ENCODE measurements at regions not wholly inside any gene's neighbourhood (a gene's known extent, or its start where the extent isn't known, plus 50 kb on each side); places are given as distances from the start of the nearest gene placed in this dataset.
A peak's percentile ranks its signal among the peaks of the same experiment; 100 is the strongest.

GRCh38 chr10:29714096-29714874 is 79.5 kb upstream of the SVIL start:
- intact Hi-C loops (cut with micrococcal nuclease) (no loop called here), in situ Hi-C loops (cut with MboI) (no loop called here)
- ATAC-seq (no peak), FAIRE-seq (no peak), DNase-seq (ENCODE audit: extremely low read depth in 1 of 4, low spot score in 3 of 4) (no peak)
- TF ChIP-seq CBFA2T2 (conservative IDR thresholded peaks at IDR 0.05) = peak; percentile 17; the same call in 1 of the 2 replicates
- TF ChIP-seq GABPA (tag; conservative IDR thresholded peaks at IDR 0.05; ENCODE audit: low read depth) = no peak
- no peak for TF ChIP-seq ZNF224 (CRISPR knock-in tag; IDR thresholded peaks at IDR 0.05)
- peak; percentile 11; the same call in 1 of the 2 replicates for TF ChIP-seq JUND (IDR thresholded peaks at IDR 0.05; ENCODE audit: borderline replicate concordance, low read depth, low read length)
- TF ChIP-seq JUND (tag; IDR thresholded peaks at IDR 0.05; ENCODE audit: borderline replicate concordance, low read depth, low read length) = no peak
- TF ChIP-seq CBFA2T3 (IDR thresholded peaks at IDR 0.05) = peak; percentile 35
- TF ChIP-seq FOSL1 (tag; conservative IDR thresholded peaks at IDR 0.05) = peak; percentile 85
- peak; percentile 33; the same call in 1 of the 2 replicates for TF ChIP-seq ATF3 (IDR thresholded peaks at IDR 0.05)
- TF ChIP-seq ATF3 (CRISPR knock-in tag; conservative IDR thresholded peaks at IDR 0.05) = no peak
- Histone ChIP-seq H3K9ac (ENCODE audit: insufficient read depth in 1 of 2, low read depth in 2 of 2, low read length in 2 of 2) (no peak overlapping the region), H3K9me3 (replicated peaks; ENCODE audit: control insufficient read depth, insufficient read depth, low read depth, low read length) (no peaks in the 10 kb centered on the region), H3K79me2 (ENCODE audit: control insufficient read depth, insufficient read depth, low read length) (no peaks in the 10 kb centered on the region), H4K20me1 (replicated peaks; ENCODE audit: control insufficient read depth, insufficient read depth, low read length) (no peaks in the 10 kb centered on the region), H3K9me1 (ENCODE audit: control insufficient read depth, insufficient read depth, low read length) (no peaks in the 10 kb centered on the region), H3K4me2 (ENCODE audit: insufficient read depth, low read length) (no peak overlapping the region), H3K27me3 (ENCODE audit: control insufficient read depth in 2 of 2, insufficient read depth in 2 of 2, low read length in 2 of 2) (no peaks in the 10 kb centered on the region; a peak in 2 of 5 replicates), H3K4me3 (no peak overlapping the region), H3K36me3 (ENCODE audit: control insufficient read depth, insufficient read depth, low read length) (no peaks in the 10 kb centered on the region), H3K4me1 (replicated peaks in 1 of 2; ENCODE audit: control insufficient read depth in 2 of 2, insufficient read depth in 2 of 2, low read length in 2 of 2) (no peaks in the 10 kb centered on the region), H3K27ac (ENCODE audit: extremely low read depth, low read depth, low read length) (no peak overlapping the region), H2AFZ (ENCODE audit: low read depth, low read length) (no peak overlapping the region)
- BruUV-seq (replicated peaks) = no TSS peak
- 0% methylated on average over 9 of the region's 9 CpGs for WGBS (ENCODE audit: insufficient coverage, low coverage, missing lambda C conversion rate)
- CTCF ChIA-PET (ENCODE audit: low intra/inter-chr PET ratio) = no interaction called here
- POLR2A ChIA-PET = no interaction called here

All from K562 (cell line).